ENCODE measurements at regions not wholly inside any gene's neighbourhood (a gene's known extent, or its start where the extent isn't known, plus 50 kb on each side); places are given as distances from the start of the nearest gene placed in this dataset.

DNA sequence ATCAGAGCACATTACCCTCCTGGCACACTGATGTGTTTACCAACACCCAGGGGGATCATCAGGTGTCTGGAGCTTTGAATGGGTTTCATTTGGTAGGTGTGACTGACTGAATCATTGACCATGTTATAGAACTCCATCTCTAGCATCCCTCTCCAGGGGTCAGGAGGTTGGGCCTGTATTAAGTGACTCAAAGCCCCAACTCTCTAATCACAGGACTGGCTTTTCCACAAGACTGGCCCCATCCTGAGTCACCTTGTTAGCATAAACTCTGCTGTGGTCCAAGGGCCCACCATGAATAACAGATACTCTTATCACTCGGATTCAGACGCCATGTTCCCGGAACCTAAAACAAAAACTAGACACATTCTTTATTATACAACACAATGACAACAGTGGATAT lies 125.9 kb upstream of the NDUFV2 start:
- TF ChIP-seq, protein P1, sequence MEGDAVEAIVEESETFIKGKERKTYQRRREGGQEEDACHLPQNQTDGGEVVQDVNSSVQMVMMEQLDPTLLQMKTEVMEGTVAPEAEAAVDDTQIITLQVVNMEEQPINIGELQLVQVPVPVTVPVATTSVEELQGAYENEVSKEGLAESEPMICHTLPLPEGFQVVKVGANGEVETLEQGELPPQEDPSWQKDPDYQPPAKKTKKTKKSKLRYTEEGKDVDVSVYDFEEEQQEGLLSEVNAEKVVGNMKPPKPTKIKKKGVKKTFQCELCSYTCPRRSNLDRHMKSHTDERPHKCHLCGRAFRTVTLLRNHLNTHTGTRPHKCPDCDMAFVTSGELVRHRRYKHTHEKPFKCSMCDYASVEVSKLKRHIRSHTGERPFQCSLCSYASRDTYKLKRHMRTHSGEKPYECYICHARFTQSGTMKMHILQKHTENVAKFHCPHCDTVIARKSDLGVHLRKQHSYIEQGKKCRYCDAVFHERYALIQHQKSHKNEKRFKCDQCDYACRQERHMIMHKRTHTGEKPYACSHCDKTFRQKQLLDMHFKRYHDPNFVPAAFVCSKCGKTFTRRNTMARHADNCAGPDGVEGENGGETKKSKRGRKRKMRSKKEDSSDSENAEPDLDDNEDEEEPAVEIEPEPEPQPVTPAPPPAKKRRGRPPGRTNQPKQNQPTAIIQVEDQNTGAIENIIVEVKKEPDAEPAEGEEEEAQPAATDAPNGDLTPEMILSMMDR (IDR thresholded peaks at IDR 0.05), result no peak
- TF ChIP-seq POLR2AphosphoS5 (IDR thresholded peaks at IDR 0.05) (no peak), POLR2A (IDR thresholded peaks at IDR 0.05) (no peak)
